AG20443 (cell line): ENCODE measurements at regions not wholly inside any gene's neighbourhood (a gene's known extent, or its start where the extent isn't known, plus 50 kb on each side); places are given as distances from the start of the nearest gene placed in this dataset.

Experiments used
- DNase-seq: peaks from one replicate; pipeline ENCODE4 v3.0.0; 2012; ENCODE audit warnings: low spot score, mixed read lengths

- no peak for DNase-seq
These were observed 134.4 kb downstream of the MAD2L1 start for GRCh38 chr4:119932277-119932676.

GRCh38 chr4:119930546-119930945 is 136.1 kb downstream of the MAD2L1 start:
- no peak for DNase-seq

GRCh38 chr4:119921830-119922229 is 144.8 kb downstream of the MAD2L1 start:
- DNase-seq = no peak

- DNase-seq = no peak
These were observed 160.4 kb downstream of the MAD2L1 start for GRCh38 chr4:119906277-119906676.

GRCh38 chr4:119898211-119898610 is 168.4 kb downstream of the MAD2L1 start:
- DNase-seq = no peak

GRCh38 chr4:119897260-119897659 is 169.4 kb downstream of the MAD2L1 start:
- DNase-seq = no peak

GRCh38 chr4:119894650-119895208 is 171.9 kb downstream of the MAD2L1 start:
- no peak for DNase-seq

- DNase-seq = no peak
These were observed 192.8 kb downstream of the MAD2L1 start for GRCh38 chr4:119873794-119874325.

GRCh38 chr4:119873132-119873531 is 193.5 kb downstream of the MAD2L1 start:
- DNase-seq = no peak

- DNase-seq = no peak
These were observed 194.2 kb downstream of the MAD2L1 start for GRCh38 chr4:119872371-119873016.

GRCh38 chr4:119870856-119871255 is 195.8 kb downstream of the MAD2L1 start:
- DNase-seq = no peak

- no peak for DNase-seq
These were observed 200.9 kb downstream of the MAD2L1 start for GRCh38 chr4:119865789-119866188.

GRCh38 chr4:119865389-119865788 is 201.3 kb downstream of the MAD2L1 start:
- no peak for DNase-seq

GRCh38 chr4:119861731-119862130 is 204.9 kb downstream of the MAD2L1 start:
- no peak for DNase-seq

- no peak for DNase-seq
These were observed 208.5 kb downstream of the MAD2L1 start for GRCh38 chr4:119858176-119858575.

- DNase-seq = no peak
These were observed 212.3 kb downstream of the MAD2L1 start for GRCh38 chr4:119854364-119854763.

- DNase-seq = no peak
These were observed 215.0 kb downstream of the MAD2L1 start for GRCh38 chr4:119851649-119852048.

GRCh38 chr4:119841361-119841760 is 212.8 kb upstream of the PDE5A start:
- no peak for DNase-seq

GRCh38 chr4:119835613-119835910 is 207.0 kb upstream of the PDE5A start:
- DNase-seq = no peak

- DNase-seq = no peak
These were observed 206.5 kb upstream of the PDE5A start for GRCh38 chr4:119834906-119835612.

- DNase-seq = no peak
These were observed 205.0 kb upstream of the PDE5A start for GRCh38 chr4:119833611-119834010.

- no peak for DNase-seq
These were observed 204.2 kb upstream of the PDE5A start for GRCh38 chr4:119832776-119833175.

- DNase-seq = no peak
These were observed 200.7 kb upstream of the PDE5A start for GRCh38 chr4:119829326-119829725.
